SW 1271 (cell line): ENCODE measurements at regions not wholly inside any gene's neighbourhood (a gene's known extent, or its start where the extent isn't known, plus 50 kb on each side); places are given as distances from the start of the nearest gene placed in this dataset.

ENCODE experiments used
- DNase-seq, 2 experiments: peaks; one replicate each; lab custom pipeline; 2025; lab: John Stamatoyannopoulos, UW

DNA sequence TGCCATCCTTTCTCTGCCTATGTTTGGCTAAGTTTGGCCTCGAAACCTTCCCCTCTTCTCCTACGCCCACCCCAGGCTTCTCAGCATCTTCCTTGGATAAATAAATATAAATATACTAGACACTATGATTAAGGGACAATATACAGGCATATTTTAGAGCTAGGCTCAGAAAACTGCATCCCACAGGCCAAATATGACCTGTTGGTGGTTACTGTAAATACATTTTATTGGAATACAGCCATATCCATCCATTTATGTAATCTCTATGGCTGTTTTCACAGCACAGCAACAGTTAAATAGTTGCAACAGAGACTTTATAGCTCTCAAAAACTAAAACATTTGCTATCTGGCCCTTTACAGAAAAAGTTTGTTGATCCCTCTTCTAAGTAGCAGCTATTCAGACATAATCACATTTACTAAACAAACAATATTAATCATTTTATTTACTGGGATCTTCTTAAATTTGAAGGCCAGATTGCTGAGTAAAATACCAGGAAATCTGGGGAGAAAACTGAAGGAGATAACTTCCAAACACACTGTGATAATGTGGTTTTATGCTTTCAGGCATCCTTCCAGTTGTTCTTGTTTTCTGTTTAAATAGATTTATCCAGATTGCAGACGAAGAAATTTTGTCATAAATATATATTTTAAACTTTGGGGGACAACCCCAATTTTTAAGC is 269.7 kb upstream of the THRB start:
- no peak for DNase-seq

DNA sequence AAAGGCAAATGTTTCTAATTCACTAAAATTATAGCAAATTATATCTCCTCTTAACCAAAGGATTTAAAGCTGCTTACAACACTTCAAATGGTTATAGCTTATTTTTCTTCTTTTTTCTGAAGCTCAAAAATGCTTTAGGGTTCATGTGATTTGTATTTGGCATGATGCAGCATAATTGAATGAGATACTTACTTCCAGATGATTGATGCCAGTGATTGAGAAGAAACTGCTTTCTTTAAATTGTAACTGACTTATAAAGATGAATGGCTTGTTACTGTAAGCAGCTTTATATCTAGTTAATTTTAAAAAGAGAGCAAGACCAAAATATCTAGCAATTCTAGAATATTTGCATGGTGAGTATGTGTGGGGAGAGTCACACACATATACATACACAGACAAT is 270.7 kb upstream of the THRB start:
- no peak for DNase-seq

DNA sequence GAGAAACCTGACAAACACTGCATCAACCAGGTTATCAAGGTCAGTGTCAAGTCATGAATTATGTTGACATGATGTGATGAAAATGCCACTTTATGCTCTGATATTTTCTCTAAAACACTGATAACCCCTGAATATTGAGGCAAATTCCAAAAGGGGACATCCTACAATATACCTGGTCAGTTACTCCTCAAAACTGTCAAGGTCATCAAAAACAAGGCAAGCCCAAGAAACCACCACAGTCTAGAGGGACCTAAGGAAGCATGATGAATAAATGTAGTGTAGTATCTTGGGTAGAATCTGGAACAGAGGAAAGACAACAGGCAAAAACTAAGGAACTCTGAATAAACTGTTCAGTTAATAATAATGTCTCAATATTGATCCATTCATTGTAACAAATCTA is 275.3 kb upstream of the THRB start:
- no peak for DNase-seq

- peak in 1 of 2 experiments; percentile 58 for DNase-seq
Observed at GRCh38 chr3:24773798-24774197, 279.1 kb upstream of the THRB start.

GRCh38 chr3:24780991-24781390 is 286.3 kb upstream of the THRB start:
- DNase-seq = no peak

DNA sequence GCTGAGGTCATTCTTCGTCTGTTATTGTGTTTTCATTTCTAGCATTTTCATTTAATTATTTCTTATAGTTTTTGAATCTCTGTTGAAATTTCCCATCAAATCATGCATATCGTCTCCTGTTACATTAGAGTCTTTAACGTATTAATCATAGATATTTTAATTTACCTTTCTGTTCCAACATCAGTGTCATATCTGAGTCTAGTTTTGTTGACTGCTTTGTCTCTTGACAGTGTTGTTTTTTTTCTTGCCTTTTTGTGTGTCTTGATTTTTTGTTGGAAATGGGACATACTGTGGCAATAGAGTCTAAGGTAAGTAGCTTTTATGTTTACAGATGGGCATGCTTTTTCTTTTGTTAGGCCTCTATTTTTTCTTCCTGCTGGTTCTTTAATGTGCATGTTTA is 286.8 kb upstream of the THRB start:
- no peak for DNase-seq

DNA sequence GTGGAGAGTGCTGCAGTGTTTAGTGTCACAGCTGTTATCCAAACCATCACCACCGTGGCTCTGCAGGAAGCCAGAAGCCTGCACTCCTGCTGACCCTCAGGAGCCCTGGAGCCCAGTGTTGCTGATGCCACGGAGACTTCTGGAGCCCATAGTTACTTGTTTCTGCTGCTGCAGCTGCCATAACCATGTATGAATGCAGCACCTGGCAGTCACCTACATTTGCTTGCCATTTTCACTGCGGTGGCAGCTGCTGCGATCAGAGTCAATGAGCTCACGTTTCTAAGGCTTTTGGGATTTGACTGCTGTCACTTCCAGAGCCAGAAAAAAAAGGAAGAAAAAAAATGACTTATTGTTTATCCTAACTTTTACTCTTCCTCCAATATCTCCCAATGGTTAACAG is 299.2 kb upstream of the THRB start:
- DNase-seq = no peak

DNA sequence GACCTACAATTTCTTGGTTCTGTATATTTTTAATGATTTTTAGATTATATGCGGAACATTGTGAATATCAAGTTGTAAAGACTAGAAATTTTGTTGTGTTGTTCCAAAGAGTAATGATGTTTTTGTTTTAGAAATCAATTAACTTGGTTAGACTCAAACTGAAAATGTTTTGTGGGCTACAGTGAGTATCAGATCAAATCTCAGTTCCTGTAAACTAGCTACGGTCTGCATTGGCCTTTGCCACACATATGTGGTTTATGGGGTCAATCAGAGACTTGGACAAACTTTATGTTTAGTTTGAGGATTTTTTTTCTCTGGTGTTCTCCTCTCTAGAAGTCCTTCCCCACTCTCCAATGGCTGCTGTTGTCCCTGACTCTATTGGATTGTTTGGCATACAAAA is 308.0 kb upstream of the THRB start:
- no peak for DNase-seq

DNA sequence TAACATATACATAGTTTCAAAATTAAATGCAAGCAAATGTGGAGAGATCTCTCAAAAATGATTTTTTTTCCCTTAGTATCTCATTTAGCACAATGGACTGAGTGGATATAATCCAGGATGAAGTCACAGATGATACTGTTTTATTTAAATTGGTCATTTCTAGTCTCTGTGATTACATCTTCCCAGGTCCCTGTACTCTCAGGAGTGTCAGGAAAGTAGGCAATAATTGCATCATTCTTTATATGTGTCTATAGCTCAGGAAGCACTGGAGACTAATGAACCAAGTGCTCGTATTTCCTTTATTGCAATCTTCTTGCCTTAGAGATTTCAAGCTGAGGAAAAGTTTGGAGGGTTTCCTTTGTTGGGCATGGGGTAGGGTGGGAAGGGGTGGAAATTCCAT is 309.4 kb upstream of the THRB start:
- DNase-seq = no peak

GRCh38 chr3:24810881-24811280 is 316.2 kb upstream of the THRB start:
- DNase-seq = no peak

GRCh38 chr3:24812116-24812515 is 317.5 kb upstream of the THRB start:
- DNase-seq = no peak

- DNase-seq = no peak
Observed at GRCh38 chr3:24818055-24818454, 323.4 kb upstream of the THRB start.

DNA sequence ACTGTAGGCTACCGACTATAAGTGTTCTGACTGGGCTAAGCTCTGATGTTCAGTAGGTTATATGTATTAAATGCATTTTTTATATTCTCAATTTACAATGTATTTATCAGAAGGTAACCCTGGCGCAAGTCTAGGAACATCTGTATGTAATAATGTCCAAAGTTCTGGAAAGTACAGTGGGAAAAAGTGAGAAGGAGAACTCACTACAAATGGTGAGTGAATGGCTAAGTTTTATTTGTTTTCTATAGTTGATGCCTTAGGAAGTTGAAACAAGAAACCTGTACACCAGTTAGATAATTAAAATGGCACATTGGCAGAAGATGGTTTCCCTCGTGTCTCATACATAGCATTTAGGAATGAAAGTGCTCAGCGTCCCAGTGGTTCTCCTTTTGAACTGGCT is 333.4 kb upstream of the THRB start:
- DNase-seq = no peak

DNA sequence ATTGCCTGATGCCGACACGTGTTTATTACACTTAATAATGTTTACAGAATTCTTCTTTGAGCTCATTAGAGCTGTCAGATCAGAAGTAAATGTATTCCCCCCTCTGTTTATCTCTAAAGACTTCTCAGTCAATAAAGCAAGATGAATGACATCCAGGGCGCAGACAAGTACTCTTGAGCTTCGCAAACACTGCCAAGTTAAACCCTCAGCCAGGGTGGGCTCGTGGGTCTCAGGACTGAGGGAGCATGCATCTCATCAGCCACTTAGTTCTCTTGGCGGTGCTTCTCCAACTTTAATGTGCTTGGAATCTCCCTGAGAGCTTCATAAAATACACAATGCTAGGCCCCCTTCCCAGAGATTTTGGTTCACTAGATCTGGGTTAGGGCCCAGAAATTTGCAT is 333.9 kb upstream of the THRB start:
- no peak for DNase-seq

DNA sequence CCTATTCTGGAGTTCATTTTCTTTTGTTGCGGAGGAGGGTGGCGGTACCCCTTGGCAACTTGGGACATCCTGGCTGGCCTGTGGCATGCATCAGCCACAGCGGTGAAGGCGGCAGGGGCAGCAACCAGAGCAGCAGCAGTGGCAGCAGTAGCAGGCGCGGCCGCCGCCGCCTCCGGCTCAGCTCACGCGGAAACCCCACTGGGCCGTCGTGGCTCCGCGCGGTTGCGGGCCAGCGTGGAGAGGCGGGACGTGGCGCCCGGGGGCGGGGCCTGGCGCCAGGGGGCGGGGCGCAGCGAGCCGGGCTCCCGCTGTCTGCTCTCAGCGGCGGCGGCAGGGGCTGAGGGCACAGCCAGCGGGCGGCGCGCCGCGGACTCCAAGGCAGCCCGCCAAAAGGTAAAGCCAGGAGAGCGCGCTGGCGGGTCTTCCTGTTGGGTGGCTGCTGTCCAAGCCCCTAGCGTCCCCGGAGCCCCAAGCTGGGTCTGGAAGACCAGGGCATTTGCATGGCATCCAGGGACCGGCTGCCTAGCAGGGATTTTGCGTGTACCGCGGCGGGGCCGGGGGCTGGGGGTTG is 334.4 kb upstream of the THRB start:
- peak in 1 of 2 experiments; percentile 4 for DNase-seq

DNA sequence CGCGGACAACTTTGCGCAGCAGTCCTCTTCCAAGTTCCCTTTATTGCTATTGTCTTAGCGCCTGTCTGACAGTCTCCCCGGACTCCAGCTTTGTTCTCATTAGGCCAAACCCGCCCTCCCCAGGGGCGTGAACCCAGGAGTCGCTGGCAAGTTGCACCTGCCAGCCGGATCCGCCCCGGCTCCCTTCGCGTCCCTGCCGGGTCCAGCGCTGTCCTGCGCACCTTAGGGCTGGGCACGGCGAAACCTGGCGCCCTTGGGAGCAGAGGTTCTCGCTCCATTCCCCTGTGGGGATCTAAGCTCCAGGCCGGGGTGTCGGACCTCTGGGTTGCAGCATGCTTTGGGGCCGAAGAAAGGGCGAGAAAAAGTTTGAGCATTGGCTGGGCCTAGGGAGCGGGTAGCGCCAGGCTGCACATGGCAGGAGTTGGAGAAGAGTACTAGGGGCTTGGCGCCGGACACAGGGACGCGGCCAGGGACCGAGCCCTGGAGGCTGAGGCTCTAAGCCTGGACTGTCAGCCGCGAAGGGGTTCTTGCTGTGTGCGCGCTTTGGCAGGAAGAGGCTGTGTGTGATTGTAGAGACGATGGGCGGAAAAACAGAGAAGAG is 335.1 kb upstream of the THRB start:
- DNase-seq = peak in 1 of 2 experiments; percentile 11

- no peak for DNase-seq
Observed at GRCh38 chr3:24830230-24831152, 335.8 kb upstream of the THRB start.

GRCh38 chr3:24831221-24831620 is 336.6 kb upstream of the THRB start:
- DNase-seq = no peak

DNA sequence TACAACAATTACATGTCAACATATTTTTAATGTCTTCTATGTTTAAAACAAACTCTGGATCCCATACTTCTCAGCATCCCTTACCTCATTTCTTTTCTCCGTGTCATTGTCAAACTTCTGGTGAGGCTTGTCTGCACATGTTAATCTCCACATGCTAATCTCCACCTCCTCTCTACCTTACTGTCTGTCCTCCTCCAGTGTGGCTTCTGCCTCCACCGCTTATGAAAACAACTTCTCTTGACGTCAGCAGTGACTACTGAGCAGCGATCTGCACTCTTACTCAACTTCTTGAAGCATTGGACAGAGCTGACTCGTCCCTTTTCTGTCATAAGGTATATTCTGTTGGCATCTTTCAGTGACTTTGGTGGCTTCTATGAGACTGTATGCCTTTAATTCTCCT is 338.2 kb upstream of the THRB start:
- DNase-seq = no peak

DNA sequence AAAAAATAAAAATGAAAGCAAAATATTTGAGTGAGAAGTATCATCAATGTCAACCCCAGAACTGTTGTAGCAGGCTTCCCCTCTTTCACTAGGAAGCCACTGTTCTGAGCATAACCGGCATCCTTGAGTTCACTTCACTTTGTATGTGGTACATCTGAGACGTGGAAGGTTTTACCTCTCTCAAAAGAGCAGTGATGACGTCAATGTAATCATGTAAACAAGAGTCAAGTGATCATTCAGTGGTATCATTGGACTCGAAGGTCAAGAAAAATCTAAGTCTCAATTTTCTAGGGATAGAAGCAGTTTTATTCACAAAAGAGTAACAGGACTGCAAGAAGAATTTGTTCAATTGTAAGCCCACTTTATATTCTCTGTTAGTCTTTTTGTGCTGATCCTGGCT is 339.8 kb upstream of the THRB start:
- no peak for DNase-seq

- no peak for DNase-seq
Observed at GRCh38 chr3:24835510-24835909, 340.9 kb upstream of the THRB start.

DNA sequence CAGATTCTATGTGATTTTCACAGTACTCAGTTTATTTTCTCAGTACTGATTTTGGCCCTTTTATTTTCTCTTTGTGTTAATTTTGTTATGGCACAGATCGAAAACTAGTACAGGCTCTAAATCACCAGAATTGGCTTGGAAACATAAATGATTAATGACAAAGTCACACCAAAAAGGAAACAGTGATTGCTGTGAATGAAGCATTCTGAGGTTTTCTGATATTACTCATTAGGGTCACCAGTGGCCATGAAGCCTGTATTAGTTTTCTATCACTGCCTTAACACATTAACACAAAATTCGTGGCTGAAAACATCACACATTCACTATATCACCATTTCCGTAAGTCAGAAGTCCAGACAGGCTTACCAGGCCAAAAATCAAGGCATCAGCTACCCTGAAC is 343.0 kb upstream of the THRB start:
- no peak for DNase-seq

GRCh38 chr3:24838533-24838932 is 343.9 kb upstream of the THRB start:
- no peak for DNase-seq
